Prostate gland (tissue), 2 donors: ENCODE measurements at regions not wholly inside any gene's neighbourhood (a gene's known extent, or its start where the extent isn't known, plus 50 kb on each side); places are given as distances from the start of the nearest gene placed in this dataset.

Source experiments
- DNase-seq: peaks from one replicate; pipeline ENCODE4 v3.0.0-alpha.2; 2019; ENCODE audit warnings: low spot score
- H3K27ac ChIP-seq, 2 donors: fragments of 200-600 bp; sonication (generic); 2 replicates each; pipeline ENCODE4 v1.5.1; 2017 to 2019
- H3K27me3 ChIP-seq: fragments of 200-600 bp; sonication (generic); replicated peaks from 2 replicates; pipeline ENCODE4 v1.5.1; 2019; ENCODE audit not compliant: insufficient read depth
- H3K36me3 ChIP-seq, 2 donors: fragments of 200-600 bp; sonication (generic); 1 replicate in 1 of 2; 2 replicates in 1 of 2; pipeline versions ENCODE4 v1.5.1 to v1.8.1; 2017 to 2019
- H3K4me1 ChIP-seq: fragments of 200-600 bp; sonication (generic); replicated peaks from 2 replicates; pipeline ENCODE4 v1.5.1; 2019
- H3K4me3 ChIP-seq, 2 donors: fragments of 200-600 bp; sonication (generic); 2 replicates each; pipeline ENCODE4 v1.5.1; 2017 to 2019
- H3K9me3 ChIP-seq: fragments of 200-600 bp; sonication (generic); 2 replicates; pipeline ENCODE4 v1.5.1; 2017
- CTCF ChIP-seq, 4 experiments: fragments of 200-600 bp in 2 of 4; fragments of 450-650 bp in 2 of 4; sonication (generic) in 2 of 4; IDR thresholded peaks; 1 replicate in 3 of 4; 2 replicates in 1 of 4; pipeline ENCODE4 v1.5.1; 2016 to 2019; ENCODE audit warnings: antibody characterized with exemption in 4 of 4, mild to moderate bottlenecking in 2 of 4, moderate library complexity in 2 of 4
- POLR2A ChIP-seq: fragments of 450-650 bp; IDR thresholded peaks from one replicate; pipeline ENCODE4 v1.6.1; 2016; ENCODE audit warnings: antibody characterized with exemption, mild to moderate bottlenecking
- POLR2AphosphoS5 ChIP-seq: sonication (generic); formaldehyde crosslinking; IDR thresholded peaks from one replicate; pipeline ENCODE4 v1.6.1; 2017; ENCODE audit warnings: antibody characterized with exemption
- WGBS: methylation state at CpG from one replicate; pipeline ENCODE4 v1.1.5; 2018; 5-methylcytosine and 5-hydroxymethylcytosine counted together
- intact Hi-C: fragments of 100-400 bp; cut with DNase I; formaldehyde crosslinking; loops from one replicate; pipeline ENCODE4 v1.14.2; 2022

GRCh38 chr2:60353406-60353800, 200.1 kb downstream of the BCL11A start:
- Histone ChIP-seq H3K4me1 (no peaks in the 10 kb centered on the region), H3K4me3 (no peak overlapping the region), H3K27me3 (no peaks in the 10 kb centered on the region), H3K27ac (peak overlapping the region; percentile 48 to 54), H3K36me3 (no peaks in the 10 kb centered on the region), H3K9me3 (no peaks in the 10 kb centered on the region)
- TF ChIP-seq CTCF (IDR thresholded peaks at IDR 0.05) (no peak), POLR2AphosphoS5 (peak; percentile 74), POLR2A (no peak)
- intact Hi-C loops, result no loop called here
- 14% methylated on average over 10 of the region's 10 CpGs for WGBS
- DNase-seq, result peak; percentile 58

GRCh38 chr2:60352491-60353405, 200.7 kb downstream of the BCL11A start:
- peak; percentile 17 for DNase-seq
- H3K4me3 ChIP-seq, result no peak overlapping the region
- intact Hi-C loops, result no loop called here
- H3K27me3 ChIP-seq, result no peaks in the 10 kb centered on the region
- no peaks in the 10 kb centered on the region for H3K4me1 ChIP-seq
- no peaks in the 10 kb centered on the region for H3K9me3 ChIP-seq
- peak overlapping the region; percentile 48 to 54 for H3K27ac ChIP-seq
- WGBS, result 55% methylated on average over 20 of the region's 20 CpGs
- TF ChIP-seq CTCF (IDR thresholded peaks at IDR 0.05) (no peak), POLR2A (no peak), POLR2AphosphoS5 (no peak)
- H3K36me3 ChIP-seq, result no peaks in the 10 kb centered on the region

GRCh38 chr2:60351802-60352201, 201.7 kb downstream of the BCL11A start:
- WGBS, result 58% methylated on average over 8 of the region's 8 CpGs
- Histone ChIP-seq H3K4me1 (no peaks in the 10 kb centered on the region), H3K4me3 (no peak overlapping the region), H3K9me3 (no peaks in the 10 kb centered on the region), H3K36me3 (no peaks in the 10 kb centered on the region), H3K27ac (no peak overlapping the region), H3K27me3 (no peaks in the 10 kb centered on the region)
- no peak for DNase-seq
- TF ChIP-seq POLR2AphosphoS5 (no peak), CTCF (IDR thresholded peaks at IDR 0.05) (no peak), POLR2A (no peak)
- intact Hi-C loops, result no loop called here

GRCh38 chr2:60351321-60351720, 202.1 kb downstream of the BCL11A start:
- WGBS, result 95% methylated on average over 4 of the region's 4 CpGs
- no peak overlapping the region for H3K27ac ChIP-seq
- no peak for DNase-seq
- no peak overlapping the region for H3K4me3 ChIP-seq
- H3K36me3 ChIP-seq, result no peaks in the 10 kb centered on the region
- intact Hi-C loops, result no loop called here
- no peak for TF ChIP-seq CTCF (IDR thresholded peaks at IDR 0.05)
- TF ChIP-seq POLR2AphosphoS5, result no peak
- TF ChIP-seq POLR2A, result no peak
- H3K27me3 ChIP-seq, result no peaks in the 10 kb centered on the region
- H3K4me1 ChIP-seq, result no peaks in the 10 kb centered on the region
- H3K9me3 ChIP-seq, result no peaks in the 10 kb centered on the region

GRCh38 chr2:60350791-60351190, 202.7 kb downstream of the BCL11A start:
- Histone ChIP-seq H3K27me3 (no peaks in the 10 kb centered on the region), H3K27ac (no peak overlapping the region), H3K9me3 (no peaks in the 10 kb centered on the region), H3K4me1 (no peaks in the 10 kb centered on the region), H3K36me3 (no peaks in the 10 kb centered on the region), H3K4me3 (no peak overlapping the region)
- TF ChIP-seq POLR2AphosphoS5 (no peak), CTCF (IDR thresholded peaks at IDR 0.05) (no peak), POLR2A (no peak)
- no peak for DNase-seq
- WGBS, result 53% methylated on average over 4 of the region's 4 CpGs
- intact Hi-C loops, result no loop called here
